IMR-90 (cell line): ENCODE measurements at regions not wholly inside any gene's neighbourhood (a gene's known extent, or its start where the extent isn't known, plus 50 kb on each side); places are given as distances from the start of the nearest gene placed in this dataset.
"Not testable (repeated sequence)": the region's sequence is repeated elsewhere in the genome, so short reads cannot be mapped to it uniquely, and the experiment has no call there.

Source experiments
- ATAC-seq: fragments of 200-7000 bp; cut with Tn5 transposase; 2 replicates; pipeline ENCODE4 v1.9.1; 2020; ENCODE audit warnings: low read depth, mild to moderate bottlenecking, moderate library complexity
- BruUV-seq: library from RNA; stranded (reverse); fragments of 400-500 nt; replicated peaks from 2 replicates; lab custom pipeline; 2021; lab: Mats Ljungman, UMichigan
- CTCF ChIA-PET: fragments of 300-600 bp; formaldehyde crosslinking; extraction: SDS; loops from one replicate; lab custom pipeline; 2021; ENCODE audit warnings: antibody characterized with exemption; lab: Yijun Ruan, JAX
- POLR2A ChIA-PET: fragments of 300-600 bp; sonication (Branson Sonifier 250); formaldehyde crosslinking; loops from one replicate; lab custom pipeline; 2022; ENCODE audit warnings: antibody characterized with exemption; ENCODE audit not compliant: unreplicated experiment; lab: Charles Lee
- DNase-seq: peaks from one replicate; pipeline ENCODE4 v3.0.0; 2013
- H2AFZ ChIP-seq: replicated peaks from 2 replicates; pipeline ENCODE3; 2013; ENCODE audit warnings: low read length, mild to moderate bottlenecking; ENCODE audit not compliant: poor library complexity
- H2AK5ac ChIP-seq: 2 replicates; pipeline ENCODE4 v1.6.1; 2013; ENCODE audit warnings: low read depth, low read length, inconsistent platforms
- H2AK9ac ChIP-seq: replicated peaks from 2 replicates; pipeline ENCODE3; 2013; ENCODE audit warnings: mild to moderate bottlenecking, low read depth, low read length, moderate library complexity; ENCODE audit not compliant: poor library complexity
- H2BK120ac ChIP-seq: 2 replicates; pipeline ENCODE4 v1.6.1; 2013; ENCODE audit warnings: low read depth, low read length, inconsistent platforms
- H2BK15ac ChIP-seq: 3 replicates; pipeline ENCODE4 v1.6.1; 2013; ENCODE audit warnings: low read depth, low read length, inconsistent platforms
- H2BK20ac ChIP-seq: 2 replicates; pipeline ENCODE4 v1.6.1; 2013; ENCODE audit warnings: low read depth, mild to moderate bottlenecking, inconsistent platforms, low read length, moderate library complexity
- H2BK5ac ChIP-seq: 2 replicates; pipeline ENCODE4 v1.6.1; 2013; ENCODE audit warnings: mild to moderate bottlenecking, low read depth, low read length, inconsistent platforms; ENCODE audit not compliant: poor library complexity, severe bottlenecking
- H3K14ac ChIP-seq: replicated peaks from 2 replicates; pipeline ENCODE4 v1.6.1; 2013; ENCODE audit warnings: low read depth, low read length, inconsistent platforms
- H3K18ac ChIP-seq: 2 replicates; pipeline ENCODE4 v1.6.1; 2013; ENCODE audit warnings: low read depth, low read length, control low read depth
- H3K23ac ChIP-seq: 2 replicates; pipeline ENCODE4 v1.6.1; 2013; ENCODE audit warnings: low read depth, low read length, inconsistent platforms
- H3K27ac ChIP-seq: 2 replicates; pipeline ENCODE4 v1.5.1; 2013; ENCODE audit warnings: mild to moderate bottlenecking, control low read depth, low read length; ENCODE audit not compliant: insufficient read depth
- H3K27me3 ChIP-seq: 2 replicates; pipeline ENCODE4 v1.6.1; 2013; ENCODE audit warnings: low read length; ENCODE audit not compliant: control insufficient read depth, insufficient read depth
- H3K36me3 ChIP-seq: 2 replicates; pipeline ENCODE4 v1.6.1; 2013; ENCODE audit warnings: low read length, mixed read lengths; ENCODE audit not compliant: control insufficient read depth, insufficient read depth
- H3K4ac ChIP-seq: 2 replicates; pipeline ENCODE4 v1.6.1; 2013; ENCODE audit warnings: low read depth, low read length, inconsistent platforms
- H3K4me1 ChIP-seq: 2 replicates; pipeline ENCODE4 v1.6.1; 2013; ENCODE audit warnings: low read length, mixed read lengths; ENCODE audit not compliant: control insufficient read depth, insufficient read depth
- H3K4me2 ChIP-seq: 2 replicates; pipeline ENCODE4 v1.6.1; 2013; ENCODE audit warnings: low read depth, mild to moderate bottlenecking, control low read depth, low read length, moderate library complexity
- H3K4me3 ChIP-seq: 2 replicates; pipeline ENCODE4 v1.5.1; 2013; ENCODE audit warnings: low read depth, mild to moderate bottlenecking, control low read depth, low read length, moderate library complexity; ENCODE audit not compliant: insufficient read depth
- H3K56ac ChIP-seq: 2 replicates; pipeline ENCODE4 v1.6.1; 2013; ENCODE audit warnings: low read length, inconsistent platforms; ENCODE audit not compliant: insufficient read depth; ENCODE audit errors: extremely low read depth
- H3K79me1 ChIP-seq, 2 experiments: 2 replicates each; pipeline ENCODE4 v1.6.1; 2013; ENCODE audit warnings: low read length in 2 of 2, inconsistent platforms in 1 of 2, low read depth in 1 of 2
- H3K9ac ChIP-seq: 2 replicates; pipeline ENCODE4 v1.6.1; 2013; ENCODE audit warnings: low read depth, low read length, control low read depth
- H3K9me1 ChIP-seq: 2 replicates; pipeline ENCODE4 v1.6.1; 2013; ENCODE audit warnings: low read length, inconsistent platforms; ENCODE audit not compliant: insufficient read depth
- H3K9me3 ChIP-seq: 2 replicates; pipeline ENCODE4 v1.6.1; 2013; ENCODE audit warnings: low read length; ENCODE audit not compliant: control insufficient read depth, insufficient read depth
- H4K20me1 ChIP-seq: 2 replicates; pipeline ENCODE4 v1.6.1; 2013; ENCODE audit warnings: low read length, inconsistent platforms; ENCODE audit not compliant: insufficient read depth
- H4K5ac ChIP-seq: 2 replicates; pipeline ENCODE4 v1.6.1; 2013; ENCODE audit warnings: mild to moderate bottlenecking, low read depth, low read length, control low read depth
- H4K8ac ChIP-seq, 2 experiments: 2 replicates each; pipeline ENCODE4 v1.6.1; 2013; ENCODE audit warnings: low read depth in 2 of 2, low read length in 2 of 2, control low read depth in 1 of 2, inconsistent platforms in 1 of 2
- H4K91ac ChIP-seq: 2 replicates; pipeline ENCODE4 v1.6.1; 2013; ENCODE audit warnings: low read depth, low read length, inconsistent platforms; ENCODE audit not compliant: insufficient read depth
- WGBS, 2 experiments: methylation state at CpG; one replicate each; pipeline versions ENCODE4 v1.1.5 to v1.1.7; 2013; ENCODE audit warnings: missing lambda C conversion rate in 2 of 2; ENCODE audit not compliant: insufficient read length in 1 of 2; ENCODE audit errors: extremely low coverage in 2 of 2; 5-methylcytosine and 5-hydroxymethylcytosine counted together
- dilution Hi-C: fragments of 300-500 bp; cut with HindIII; formaldehyde crosslinking; loops from one replicate; pipeline ENCODE4 v1.14.3; 2018; ENCODE audit warnings: low sequenced_read_pairs; ENCODE audit not compliant: unreplicated experiment
- in situ Hi-C: fragments of 300-500 bp; cut with MboI; formaldehyde crosslinking; loops from 3 replicates; pipeline ENCODE4 v1.14.3; 2019; ENCODE audit warnings: low sequenced_read_pairs, inconsistent platforms, mixed read lengths
- intact Hi-C: fragments of 100-400 bp; cut with micrococcal nuclease; formaldehyde crosslinking; loops from 2 replicates; pipeline ENCODE4 v1.10.0; 2022

DNA sequence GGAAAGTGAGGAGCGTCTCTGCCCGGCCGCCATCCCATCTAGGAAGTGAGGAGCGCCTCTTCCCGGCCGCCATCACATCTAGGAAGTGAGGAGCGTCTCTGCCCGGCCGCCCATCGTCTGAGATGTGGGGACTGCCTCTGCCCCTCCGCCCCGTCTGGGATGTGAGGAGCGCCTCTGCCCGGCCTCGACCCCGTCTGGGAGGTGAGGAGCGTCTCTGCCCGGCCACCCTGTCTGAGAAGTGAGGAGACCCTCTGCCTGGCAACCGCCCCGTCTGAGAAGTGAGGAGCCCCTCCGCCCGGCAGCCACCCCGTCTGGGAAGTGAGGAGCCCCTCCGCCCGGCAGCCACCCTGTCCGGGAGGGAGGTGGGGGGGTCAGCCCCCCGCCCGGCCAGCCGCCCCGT is 70.7 kb downstream of the LSMEM1 start:
- H3K56ac ChIP-seq, H3K27me3 ChIP-seq, H3K79me1 ChIP-seq, H3K9me1 ChIP-seq, H2AK5ac ChIP-seq, H3K23ac ChIP-seq, DNase-seq, H2BK5ac ChIP-seq, H4K20me1 ChIP-seq, H3K4ac ChIP-seq, H2AFZ ChIP-seq, H4K8ac ChIP-seq, H3K9ac ChIP-seq, CTCF ChIA-PET, H2BK15ac ChIP-seq, H3K27ac ChIP-seq, BruUV-seq, H3K9me3 ChIP-seq, H3K4me1 ChIP-seq, H3K4me2 ChIP-seq, ATAC-seq, H2AK9ac ChIP-seq, H3K36me3 ChIP-seq, POLR2A ChIA-PET, H3K14ac ChIP-seq, H2BK20ac ChIP-seq, H4K91ac ChIP-seq, dilution Hi-C loops, H3K18ac ChIP-seq, H2BK120ac ChIP-seq, H4K5ac ChIP-seq, H3K4me3 ChIP-seq: not testable (repeated sequence)
- intact Hi-C loops (loop anchor here (2.0 kb wide), 3 partner anchors 463 to 1147 kb away; no protein-coding TSS in a partner anchor), in situ Hi-C loops (loop anchor here (25.0 kb wide), 1 partner anchor 1136 kb away; no protein-coding TSS in a partner anchor)
- no CpG with 5 or more reads among the region's 30 CpGs for WGBS, 2 experiments
